NCI-H2171 treated with DMSO at 0.1 percent for 48 hours (cell line): ENCODE measurements at regions not wholly inside any gene's neighbourhood (a gene's known extent, or its start where the extent isn't known, plus 50 kb on each side); places are given as distances from the start of the nearest gene placed in this dataset.

Experiments
- DNase-seq: peaks from one replicate; lab custom pipeline; 2025; lab: John Stamatoyannopoulos, UW

DNA sequence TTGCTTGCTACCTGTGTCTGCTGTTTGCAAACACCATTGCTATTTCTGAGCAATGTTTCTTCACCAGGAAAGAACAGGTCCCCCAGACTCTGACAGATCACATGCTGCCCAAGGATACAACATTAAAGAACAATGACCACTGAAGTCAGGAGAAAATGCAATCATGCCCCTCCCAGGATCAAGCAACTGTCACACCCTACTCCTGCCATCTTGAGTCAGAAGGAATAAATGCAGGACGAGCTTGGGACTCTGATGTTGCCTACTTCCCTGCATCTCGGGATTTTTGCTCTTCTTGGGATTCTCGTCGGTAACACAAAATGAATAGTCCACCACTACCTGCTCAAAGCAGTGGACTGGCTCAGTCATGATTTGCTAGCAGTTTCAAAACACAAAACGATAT, 490.6 kb downstream of the COG6 start:
- no peak for DNase-seq

DNA sequence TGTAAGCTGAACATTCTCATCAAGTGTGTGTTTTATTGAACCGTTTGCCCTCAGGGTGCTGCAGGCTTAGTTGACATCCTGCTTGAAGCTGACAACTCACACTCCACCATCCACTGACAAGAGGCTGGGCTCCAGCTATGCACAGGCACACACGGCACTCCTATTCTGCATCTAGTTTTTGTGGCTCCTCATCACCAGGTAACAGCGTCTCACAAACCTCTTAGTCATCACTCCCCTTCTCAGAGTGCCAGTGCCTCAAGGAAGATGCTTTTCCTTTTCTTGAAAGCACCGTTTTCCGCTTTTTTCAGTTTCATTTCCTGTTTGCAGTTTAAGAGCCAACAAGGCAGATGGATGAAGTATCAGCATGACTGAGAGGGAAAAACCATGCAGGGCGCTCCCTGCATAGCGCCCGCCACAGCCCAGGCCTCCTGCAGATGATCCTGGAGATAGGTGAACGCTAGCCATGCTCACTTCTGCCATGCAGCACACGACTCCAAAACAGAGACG, 491.2 kb downstream of the COG6 start:
- DNase-seq: no peak

DNA sequence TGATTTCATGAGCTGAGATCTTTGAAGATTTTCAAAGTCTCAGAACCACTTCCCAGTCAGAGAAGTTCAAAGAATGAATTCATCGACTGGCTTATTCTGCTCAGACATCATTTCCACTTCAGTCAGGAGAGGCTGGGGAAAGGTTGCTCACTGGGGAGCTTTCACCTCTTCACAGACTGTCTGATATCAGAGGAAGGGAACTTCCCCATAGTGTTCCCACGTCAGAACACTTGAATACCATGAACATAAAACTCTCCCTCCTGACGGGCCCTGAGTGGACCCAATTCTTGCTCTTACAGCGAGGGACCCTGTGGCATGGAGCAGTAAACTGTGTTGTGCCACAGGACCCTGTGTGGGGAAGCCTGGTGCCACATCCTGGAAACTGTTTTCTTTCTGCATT, 492.6 kb downstream of the COG6 start:
- DNase-seq: no peak

DNA sequence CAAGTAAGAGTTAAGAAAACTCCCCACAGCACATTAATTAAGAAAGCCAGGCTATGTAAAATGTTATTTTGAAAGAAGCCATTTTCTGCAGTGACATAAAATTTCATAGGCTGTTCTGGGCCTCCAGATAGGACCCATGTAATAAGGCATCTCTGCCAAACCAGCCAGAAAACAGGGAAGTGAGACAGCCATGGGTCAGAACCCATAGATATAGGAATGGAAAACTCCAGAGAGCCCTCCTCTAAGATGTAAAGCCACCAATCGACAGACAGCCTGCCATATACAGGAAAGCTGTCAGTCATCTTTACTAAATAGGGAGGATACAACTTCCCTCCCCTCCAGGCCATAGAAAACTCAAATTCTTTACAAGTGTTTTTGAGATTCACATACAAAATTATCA, 493.3 kb downstream of the COG6 start:
- no peak for DNase-seq

DNA sequence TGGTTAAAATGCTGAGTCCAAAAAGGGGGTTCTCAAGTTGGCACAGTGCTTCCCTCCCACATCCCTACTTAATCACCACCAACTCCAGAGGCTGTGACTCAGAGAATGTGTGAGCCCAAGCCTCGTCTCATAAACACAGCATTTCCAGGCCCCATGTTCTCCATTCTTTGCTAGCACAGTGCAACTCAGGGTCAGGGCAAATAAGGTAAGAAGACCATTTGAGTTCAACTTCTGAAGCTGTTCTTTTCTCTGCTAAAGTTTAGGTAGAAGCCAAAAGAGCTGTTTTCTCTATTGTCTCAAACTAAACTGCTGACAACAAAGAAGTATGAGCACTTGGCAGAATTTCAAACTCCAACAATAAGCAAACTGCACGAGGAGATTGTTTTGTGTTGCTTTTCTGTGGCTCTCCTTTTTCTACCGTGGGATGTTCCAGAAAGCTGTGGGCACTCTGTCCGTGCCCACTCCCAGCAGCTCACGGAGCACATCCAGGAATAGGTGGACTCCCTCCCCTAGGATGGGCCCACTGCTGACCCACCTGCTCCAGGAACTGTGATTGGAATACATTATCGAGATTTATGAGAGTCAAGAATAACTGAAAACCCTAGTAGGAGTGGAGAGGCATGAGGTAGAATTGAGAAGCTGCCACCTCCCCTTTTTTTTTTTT, 494.3 kb downstream of the COG6 start:
- no peak for DNase-seq

DNA sequence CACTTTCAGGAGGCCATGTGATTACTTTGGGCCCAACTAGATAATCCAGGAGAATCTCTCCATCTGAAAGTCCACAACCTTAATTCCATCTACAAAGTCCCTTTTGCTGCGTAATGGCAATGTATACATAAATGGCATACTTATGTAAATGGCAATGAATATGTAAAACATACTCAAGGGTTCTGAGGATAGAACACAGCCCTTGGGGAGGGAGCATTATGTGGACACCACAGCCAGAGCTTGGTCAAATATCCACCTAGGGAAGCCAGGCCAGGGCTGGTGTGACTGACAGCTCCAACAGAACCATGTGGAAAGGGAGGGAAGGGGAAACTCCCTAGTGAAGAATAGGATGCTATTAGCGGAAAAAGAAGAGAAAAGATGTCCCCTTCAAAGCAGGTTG, 496.2 kb downstream of the COG6 start:
- no peak for DNase-seq

DNA sequence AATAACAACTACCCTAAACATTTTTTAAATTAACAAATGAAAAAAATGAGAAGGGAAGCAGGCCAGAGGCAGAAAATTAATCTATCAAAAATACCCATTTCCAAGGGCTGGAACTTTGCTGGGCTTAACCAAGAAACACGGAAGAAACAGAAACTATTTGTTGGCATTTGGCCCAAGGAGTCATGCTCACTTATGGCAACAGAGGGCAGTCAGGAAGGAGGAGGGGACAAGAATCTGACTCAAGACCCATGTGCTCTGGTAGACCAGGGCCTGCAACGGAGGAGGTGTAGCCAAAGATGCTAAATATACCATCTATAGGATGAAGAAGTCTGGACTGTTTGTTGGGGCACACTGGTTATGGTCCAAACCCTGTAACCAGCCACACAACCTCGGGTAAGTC, 496.7 kb downstream of the COG6 start:
- no peak for DNase-seq

DNA sequence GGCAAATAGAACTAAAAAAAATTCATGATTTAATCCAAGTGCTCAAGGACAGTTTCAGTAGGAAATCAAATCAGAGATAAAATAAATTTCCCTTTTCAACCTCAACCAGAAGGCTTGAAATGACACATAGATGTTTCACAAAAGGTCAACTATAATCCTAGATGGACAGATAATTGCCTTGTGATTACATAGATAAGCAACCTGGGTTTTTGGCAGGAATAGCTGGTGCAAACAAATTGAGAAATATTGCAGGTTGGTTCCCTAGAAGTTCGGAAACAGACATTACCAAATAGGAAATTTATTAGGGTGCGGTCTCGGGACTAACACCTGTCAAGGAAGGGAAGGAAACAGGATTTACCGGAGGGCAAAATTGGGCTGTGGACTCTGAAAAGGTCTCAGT, 497.5 kb downstream of the COG6 start:
- DNase-seq: no peak

DNA sequence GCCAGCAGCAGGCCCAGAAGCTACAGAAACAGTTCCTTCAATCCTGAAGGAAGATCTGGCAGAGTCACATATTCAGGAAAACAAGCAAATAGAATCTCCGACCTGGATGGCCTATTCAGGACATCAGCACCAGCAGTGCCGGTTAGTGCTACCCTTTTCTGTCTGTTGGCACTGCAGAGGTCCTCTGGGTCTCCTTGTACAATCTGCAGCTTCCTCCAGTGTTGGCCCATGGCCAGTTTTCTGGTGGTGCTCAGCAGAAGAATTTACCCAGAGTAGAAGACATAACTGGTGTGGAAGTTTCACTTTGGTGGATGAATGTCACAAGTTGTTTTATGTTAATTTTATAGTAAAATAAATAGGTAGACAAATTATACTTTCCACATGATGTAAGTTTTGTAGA, 498.1 kb downstream of the COG6 start:
- no peak for DNase-seq

DNA sequence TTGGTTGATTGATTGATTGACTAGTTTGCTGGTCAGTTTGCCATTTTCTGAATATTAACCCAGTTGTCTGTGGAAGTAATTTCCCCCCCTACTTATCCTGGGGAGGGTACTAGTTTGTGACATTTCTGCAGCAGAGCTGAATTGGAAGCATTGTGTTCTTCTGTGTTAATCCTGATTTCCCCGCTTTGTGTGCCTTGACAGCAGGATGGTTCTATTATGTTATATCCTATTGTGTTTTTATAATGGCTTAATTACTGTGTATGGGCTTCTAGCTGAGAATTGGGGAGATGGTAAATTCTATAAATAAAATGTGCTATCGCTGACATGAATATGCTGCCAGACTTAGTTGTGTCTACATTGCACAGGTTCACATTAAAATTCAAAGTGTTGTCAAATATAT, 499.7 kb downstream of the COG6 start:
- no peak for DNase-seq

DNA sequence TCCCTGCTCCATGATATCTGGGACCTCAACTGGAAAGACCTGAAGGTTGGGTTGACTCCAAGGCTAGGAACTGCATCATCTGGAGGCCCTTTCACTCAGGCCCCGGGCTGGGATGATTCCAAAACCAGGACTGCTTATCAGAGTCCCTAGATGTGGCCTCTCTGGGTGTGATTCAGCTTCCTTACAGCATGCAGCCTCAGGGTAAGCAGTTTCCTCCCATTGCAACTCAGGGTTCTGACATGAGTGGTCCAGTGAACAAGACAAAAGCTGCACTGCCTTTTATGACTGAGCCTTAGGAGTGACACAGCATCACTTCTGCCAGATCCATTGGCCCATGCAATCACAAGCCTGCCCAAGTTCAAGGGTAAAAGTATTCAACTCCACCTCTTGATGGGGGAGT, 502.8 kb downstream of the COG6 start:
- DNase-seq: no peak

DNA sequence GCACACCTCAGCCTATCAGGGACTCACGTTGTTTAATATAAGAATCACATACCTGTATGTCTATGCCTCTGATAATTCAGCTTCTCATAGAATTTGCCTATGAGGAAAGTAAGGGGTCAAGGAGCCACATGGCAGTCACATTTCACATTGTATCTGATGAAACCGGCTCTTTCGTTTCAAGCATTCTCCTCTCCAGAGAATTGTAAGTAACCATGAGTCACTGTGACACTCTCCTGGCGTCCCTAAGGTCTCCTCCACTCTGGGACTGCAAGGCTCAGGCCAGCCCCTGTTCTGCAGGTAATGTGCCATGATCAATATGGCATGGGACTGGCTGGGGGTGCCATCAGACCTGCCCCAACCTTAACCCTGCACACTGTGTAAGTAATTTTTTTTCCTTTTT, 503.3 kb downstream of the COG6 start:
- no peak for DNase-seq

DNA sequence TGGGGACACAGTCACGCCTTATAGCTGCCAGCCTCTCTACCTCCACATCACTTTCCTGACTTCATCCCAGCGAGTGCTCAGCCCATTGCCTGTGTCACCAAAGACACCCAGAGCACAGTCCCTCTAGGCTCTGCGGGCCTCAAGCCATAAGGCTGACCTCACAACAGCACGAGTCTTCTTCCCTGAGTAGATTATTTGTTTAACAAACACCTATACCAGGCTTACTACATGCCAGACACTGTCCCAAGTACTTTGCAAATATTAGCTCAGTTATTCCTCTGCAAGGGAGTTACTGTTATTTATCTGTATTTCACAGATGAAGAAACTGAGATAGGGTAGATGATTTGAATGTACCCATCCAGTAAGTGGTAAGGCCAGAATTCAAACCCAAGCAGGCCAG, 504.3 kb downstream of the COG6 start:
- DNase-seq: no peak

DNA sequence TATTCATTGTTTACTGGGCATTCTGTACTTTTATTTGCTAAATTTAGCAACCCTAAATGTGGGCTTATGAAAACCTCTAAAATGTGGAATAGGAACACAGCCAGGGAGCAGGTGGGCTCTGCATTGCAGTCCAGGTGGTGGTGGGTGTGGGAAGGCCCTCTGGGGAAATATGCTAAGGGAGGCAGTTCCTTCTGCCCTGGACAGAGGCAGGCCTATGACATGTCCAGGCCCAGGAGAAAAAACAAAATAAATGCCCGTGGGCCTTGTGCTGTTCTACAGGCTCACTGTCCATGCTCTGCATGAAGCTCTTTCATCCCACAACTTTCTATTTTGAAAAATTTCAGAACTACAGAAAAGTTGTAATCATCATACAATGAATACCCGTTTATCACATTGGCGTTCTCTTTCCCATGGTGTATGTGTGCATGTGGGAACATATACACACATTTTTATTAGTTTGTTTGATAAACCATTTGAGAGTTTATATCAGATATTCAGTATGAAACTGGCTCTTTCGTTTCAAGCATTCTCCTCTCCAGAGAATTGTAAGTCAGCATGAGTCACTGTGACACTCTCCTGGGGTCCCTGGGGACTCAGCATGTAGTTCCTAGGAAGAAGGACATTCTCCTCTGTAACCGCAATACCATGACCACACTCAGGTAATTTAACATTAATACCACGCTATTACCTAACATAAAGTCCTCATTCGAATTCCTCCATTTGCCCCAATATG, 505.3 kb downstream of the COG6 start:
- peak; percentile 48 for DNase-seq

DNA sequence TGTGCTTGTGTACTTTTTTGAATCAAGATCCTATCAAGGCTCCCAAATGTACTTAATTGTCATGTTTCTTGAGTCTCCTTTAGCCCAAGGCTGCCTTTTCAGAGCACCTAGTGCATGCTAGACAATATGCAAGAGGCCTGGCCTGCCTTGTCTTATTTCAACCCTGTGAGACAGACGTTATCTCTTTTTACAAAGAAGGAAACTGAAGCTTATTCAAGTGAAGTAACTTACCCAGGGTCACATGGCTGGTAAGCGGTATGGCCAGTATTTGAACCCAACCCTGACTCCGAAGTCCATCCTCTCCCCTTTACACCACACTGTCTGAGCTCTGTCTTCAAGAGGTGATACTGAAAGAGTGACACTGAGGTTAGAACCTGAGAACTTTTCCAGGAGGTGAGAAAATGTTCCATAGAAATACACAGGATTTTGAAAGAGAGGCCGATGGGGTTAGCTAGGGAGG, 505.1 kb downstream of the FOXO1 start:
- DNase-seq: no peak

DNA sequence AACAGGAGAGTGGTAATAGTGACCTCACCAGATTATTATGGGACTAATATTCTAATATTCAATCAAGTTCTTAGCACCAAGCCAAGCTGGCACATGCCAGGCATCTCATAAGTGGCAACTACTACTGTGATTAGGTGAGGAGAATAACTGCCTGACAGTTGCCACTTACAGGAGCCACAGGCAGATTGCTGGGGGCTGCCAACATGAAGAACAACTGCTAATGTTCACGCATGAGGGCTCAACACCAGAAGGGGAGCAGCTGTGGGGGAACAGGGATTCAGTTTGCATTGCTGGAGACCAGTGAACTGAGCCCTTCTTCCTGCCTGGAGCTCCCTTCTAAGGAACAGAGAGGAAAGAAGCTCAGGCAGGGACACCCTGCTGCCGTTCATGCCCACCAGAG, 504.5 kb downstream of the FOXO1 start:
- DNase-seq: peak; percentile 87

DNA sequence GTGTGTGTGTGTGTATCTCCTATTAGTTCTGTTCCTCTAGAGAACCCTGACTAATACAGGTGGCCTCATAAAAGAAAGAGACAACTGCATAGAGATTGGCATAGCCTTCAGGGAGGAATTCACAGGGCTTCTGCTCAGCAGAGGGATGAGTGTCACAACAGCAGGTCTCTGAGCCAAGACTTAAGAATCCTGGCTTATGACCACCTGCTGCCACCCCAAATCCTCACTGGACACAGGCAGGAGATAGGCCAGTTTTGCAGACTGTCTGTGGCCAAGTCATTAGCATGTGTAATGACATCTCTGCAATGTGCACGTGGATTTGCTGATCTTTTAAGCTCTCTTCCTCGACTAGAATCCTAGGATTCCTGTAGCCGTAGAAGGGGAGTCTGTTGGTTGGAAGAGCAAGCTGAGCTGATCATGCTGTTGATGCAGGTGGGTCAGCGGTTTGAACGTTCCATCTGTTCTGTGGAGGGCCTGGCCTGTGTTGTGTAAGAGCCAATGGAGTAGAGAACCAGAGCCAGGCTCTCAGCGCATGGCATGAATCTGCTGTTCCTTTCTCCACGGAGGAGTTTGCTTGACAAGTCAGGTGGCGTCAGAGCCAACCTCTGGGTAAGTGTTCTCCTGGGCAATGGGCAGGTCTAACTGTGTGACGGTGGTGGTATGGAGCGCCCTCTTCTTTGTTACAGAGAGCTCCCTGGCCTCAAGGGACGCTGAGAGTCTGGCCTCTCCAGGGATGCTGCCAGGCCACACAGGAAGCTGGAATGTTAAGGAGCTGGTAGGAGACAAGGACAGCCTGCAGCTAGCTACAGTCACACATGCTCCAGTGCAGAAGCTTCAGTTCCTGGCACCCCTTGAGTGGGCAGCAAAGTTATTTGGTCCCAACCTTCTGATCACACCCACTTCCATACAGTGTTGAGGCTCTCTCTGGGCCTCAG, 503.1 kb downstream of the FOXO1 start:
- DNase-seq: no peak

DNA sequence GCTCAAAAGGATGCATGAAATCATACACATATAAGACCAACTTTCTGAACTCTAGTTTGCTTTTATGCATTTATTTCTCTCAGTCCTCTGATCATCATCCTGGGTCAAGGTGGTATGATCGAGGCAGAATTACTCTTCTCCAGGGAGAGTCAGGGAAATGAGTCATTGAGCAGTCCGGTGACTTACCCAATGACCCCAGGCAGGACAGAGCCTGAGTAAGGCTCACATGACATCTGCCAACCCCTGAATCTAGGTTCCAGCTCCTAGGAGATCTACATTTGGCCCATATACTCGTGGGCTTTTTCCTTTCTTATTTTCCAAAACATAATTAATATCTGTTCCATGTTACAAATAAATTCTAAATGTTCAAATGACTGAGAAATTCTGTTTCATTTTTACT, 502.3 kb downstream of the FOXO1 start:
- no peak for DNase-seq

DNA sequence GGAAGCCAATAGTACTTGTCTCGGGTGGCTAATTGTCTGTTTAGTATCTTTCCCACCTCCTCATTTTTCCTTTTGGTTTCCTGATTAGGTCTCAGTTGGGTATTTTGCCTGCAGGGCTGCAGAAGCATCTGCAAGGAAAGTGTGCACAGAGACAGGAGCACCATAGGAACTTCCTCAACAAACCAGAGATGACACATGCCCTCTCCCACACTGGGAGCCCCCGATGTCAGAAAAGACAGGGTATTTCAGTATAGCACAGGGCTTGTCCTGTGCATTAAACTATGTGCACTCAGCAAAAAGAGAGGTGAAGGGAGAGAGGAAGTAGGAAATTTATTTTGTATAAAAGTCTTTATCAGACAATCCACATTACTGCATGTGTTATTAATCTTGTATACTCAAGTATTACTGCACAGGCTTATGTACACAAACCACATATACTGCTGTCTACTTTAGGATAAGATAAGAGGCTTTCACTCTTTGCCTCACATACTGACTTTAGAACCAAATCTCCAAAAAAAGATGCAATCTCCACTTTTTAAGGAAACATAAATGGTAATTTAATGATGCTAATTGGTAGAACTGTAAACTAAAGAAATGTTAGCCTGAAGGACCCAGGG, 501.0 kb downstream of the FOXO1 start:
- DNase-seq: no peak

DNA sequence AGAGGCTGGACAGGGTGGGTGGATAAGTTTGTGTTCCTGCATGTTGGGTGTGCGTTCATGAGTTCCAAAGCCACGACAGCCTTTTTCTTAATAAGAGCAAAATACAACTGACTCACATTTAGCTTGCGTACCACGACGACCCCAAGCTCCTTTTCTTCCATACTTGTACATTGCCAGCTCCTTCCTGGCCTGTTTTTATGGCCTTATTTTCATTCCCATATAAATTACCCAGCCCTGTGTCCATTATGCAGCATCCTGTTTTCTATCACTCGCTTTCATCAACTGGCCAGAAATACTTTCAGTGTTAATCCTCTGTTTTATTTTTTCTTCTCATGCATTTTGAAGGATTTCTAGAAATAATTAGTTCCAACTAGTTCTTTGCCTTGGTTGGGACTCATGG, 499.1 kb downstream of the FOXO1 start:
- no peak for DNase-seq

DNA sequence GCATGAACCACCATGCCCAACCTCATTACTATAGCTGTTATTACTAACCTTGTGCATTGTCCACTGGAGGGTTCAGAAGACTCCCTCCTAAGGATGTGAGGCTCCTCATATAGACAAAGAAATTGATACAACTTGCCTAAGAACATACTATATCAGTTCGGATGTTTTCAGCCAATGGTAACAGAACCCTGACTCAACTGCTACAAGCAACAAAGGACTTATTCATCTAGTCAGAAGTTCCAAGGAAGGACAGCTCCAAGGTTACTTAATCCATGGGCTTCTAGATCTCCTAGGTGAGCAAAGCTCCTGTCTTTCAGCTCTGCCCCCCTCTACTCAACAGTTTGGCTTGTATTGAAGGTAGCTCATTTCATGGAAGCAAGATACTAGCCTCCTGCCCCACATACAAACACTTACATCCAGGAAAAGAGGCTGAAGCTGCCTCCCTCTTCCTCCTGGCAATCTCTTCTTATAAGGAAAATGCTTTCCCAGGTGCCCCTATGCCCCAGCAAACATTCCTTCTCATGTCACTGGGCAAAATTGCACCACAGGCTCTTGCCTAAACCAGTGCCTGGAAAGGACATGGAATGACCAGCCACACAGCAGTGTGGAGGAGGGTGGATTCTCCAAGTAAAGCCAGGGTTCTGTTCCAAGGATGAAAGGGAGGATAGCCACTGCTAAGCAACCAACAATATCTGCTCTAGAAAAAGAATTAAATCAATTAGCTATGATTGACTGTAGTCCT, 497.8 kb downstream of the FOXO1 start:
- no peak for DNase-seq
